T-cell (primary cell): ENCODE measurements at regions not wholly inside any gene's neighbourhood (a gene's known extent, or its start where the extent isn't known, plus 50 kb on each side); places are given as distances from the start of the nearest gene placed in this dataset.
"Not testable (repeated sequence)": the region's sequence is repeated elsewhere in the genome, so short reads cannot be mapped to it uniquely, and the experiment has no call there.

Source experiments
- ATAC-seq, 4 experiments: fragments of 200-7000 bp in 3 of 4; fragments of 150-1000 bp in 1 of 4; cut with Tn5 transposase; replicated peaks in 1 of 4; 1 replicate in 3 of 4; 2 replicates in 1 of 4; pipeline ENCODE4 v1.10.0; 2021; ENCODE audit warnings: moderate library complexity in 3 of 4, mild to moderate bottlenecking in 2 of 4, moderate number of reproducible peaks in 1 of 4
- CTCF ChIA-PET, 2 donors: fragments of 300-600 bp; sonication (Branson Sonifier 250); formaldehyde crosslinking; loops; one replicate each; lab custom pipeline; 2022; ENCODE audit warnings: antibody characterized with exemption in 2 of 2; lab: Charles Lee
- POLR2A ChIA-PET, 2 donors: fragments of 300-600 bp; sonication (Branson Sonifier 250); formaldehyde crosslinking; loops; one replicate each; lab custom pipeline; 2022; ENCODE audit warnings: antibody characterized with exemption in 2 of 2; lab: Charles Lee
- DNase-seq, 35 experiments: peaks; one replicate each; pipeline versions ENCODE4 v3.0.0 to v3.0.0-alpha.2; 2013 to 2023
- H3K27ac ChIP-seq: one replicate; pipeline ENCODE4 v1.5.1; 2013; ENCODE audit warnings: low read length
- H3K27me3 ChIP-seq, 2 experiments: replicated peaks in 1 of 2; 1 replicate in 1 of 2; 2 replicates in 1 of 2; pipeline versions ENCODE4 v1.6.1 to v1.7.0; 2013; ENCODE audit warnings: low read length in 1 of 2, mixed read lengths in 1 of 2; ENCODE audit not compliant: control insufficient read depth in 2 of 2, insufficient read depth in 2 of 2; ENCODE audit errors: extremely low read depth in 1 of 2
- H3K36me3 ChIP-seq, 2 donors: 1 replicate in 1 of 2; 2 replicates in 1 of 2; pipeline versions ENCODE4 v1.6.1 to v1.7.0; 2013; ENCODE audit warnings: low read length in 1 of 2; ENCODE audit not compliant: control insufficient read depth in 2 of 2, insufficient read depth in 1 of 2; ENCODE audit errors: extremely low read depth in 1 of 2
- H3K4me1 ChIP-seq, 2 experiments: 1 replicate in 1 of 2; 2 replicates in 1 of 2; pipeline versions ENCODE4 v1.6.1 to v1.7.0; 2013; ENCODE audit warnings: low read length in 2 of 2, mixed read lengths in 1 of 2; ENCODE audit not compliant: insufficient read depth in 2 of 2, control insufficient read depth in 1 of 2; ENCODE audit errors: extremely low read depth in 1 of 2
- H3K4me3 ChIP-seq, 2 donors: 1 replicate in 1 of 2; 2 replicates in 1 of 2; pipeline versions ENCODE4 v1.5.1 to v1.7.0; 2013; ENCODE audit warnings: mild to moderate bottlenecking in 2 of 2, low read length in 1 of 2, moderate library complexity in 1 of 2; ENCODE audit not compliant: control insufficient read depth in 1 of 2; ENCODE audit errors: extremely low read depth in 1 of 2
- H3K9me3 ChIP-seq: 2 replicates; pipeline ENCODE4 v1.7.0; 2013
- H3K27ac Mint-ChIP-seq, 2 donors: one replicate each; pipeline ENCODE4 v1.8.0; 2020 to 2021; ENCODE audit warnings: mild to moderate bottlenecking in 2 of 2, mixed read lengths in 2 of 2
- H3K27me3 Mint-ChIP-seq, 2 donors: one replicate each; pipeline ENCODE4 v1.8.0; 2021 to 2022; ENCODE audit warnings: mixed read lengths in 2 of 2
- H3K36me3 Mint-ChIP-seq: one replicate; pipeline ENCODE4 v1.8.0; 2021; ENCODE audit warnings: mixed read lengths
- H3K4me1 Mint-ChIP-seq, 3 donors: one replicate each; pipeline ENCODE4 v1.8.0; 2020 to 2022; ENCODE audit warnings: mixed read lengths in 3 of 3, mild to moderate bottlenecking in 1 of 3
- H3K4me3 Mint-ChIP-seq, 3 donors: one replicate each; pipeline ENCODE4 v1.8.0; 2020 to 2022; ENCODE audit warnings: mild to moderate bottlenecking in 3 of 3, mixed read lengths in 3 of 3, moderate library complexity in 3 of 3
- H3K9me3 Mint-ChIP-seq, 3 donors: one replicate each; pipeline ENCODE4 v1.8.0; 2020 to 2022; ENCODE audit warnings: mixed read lengths in 3 of 3
- WGBS: methylation state at CpG from one replicate; pipeline ENCODE4 v1.1.5; 2013; ENCODE audit warnings: missing lambda C conversion rate; ENCODE audit not compliant: insufficient coverage; 5-methylcytosine and 5-hydroxymethylcytosine counted together

GRCh38 chrX:46208225-46208854 is 336.9 kb downstream of the ZNF674 start:
- Mint-ChIP-seq H3K4me3 (no peak overlapping the region), H3K4me1 (peaks cover 7 to 21% (median 14%) of the 10 kb centered on the region in 3 donors), H3K27me3 (peaks cover 0 to 9% of the 10 kb centered on the region in 2 donors), H3K27ac (peak overlapping the region in 1 of 2 donors; percentile 25), H3K9me3 (no peaks in the 10 kb centered on the region), H3K36me3 (no peaks in the 10 kb centered on the region)
- H3K4me3 ChIP-seq = no peak overlapping the region
- peak in 1 of 35 experiments; percentile 1 for DNase-seq
- no peaks in the 10 kb centered on the region for H3K4me1 ChIP-seq
- WGBS = no CpG with 5 or more reads among the region's 2 CpGs
- H3K27ac ChIP-seq = no peak overlapping the region
- CTCF ChIA-PET = no interaction called here
- peak in 2 of 4 experiments; percentile 32 to 53 for ATAC-seq
- POLR2A ChIA-PET = no interaction called here
- H3K36me3 ChIP-seq = no peaks in the 10 kb centered on the region
- no peaks in the 10 kb centered on the region for H3K27me3 ChIP-seq
- H3K9me3 ChIP-seq = no peaks in the 10 kb centered on the region

GRCh38 chrX:46204721-46205422 is 340.3 kb downstream of the ZNF674 start:
- H3K36me3 Mint-ChIP-seq = no peaks in the 10 kb centered on the region
- CTCF ChIA-PET = no interaction called here
- POLR2A ChIA-PET = no interaction called here
- H3K27ac Mint-ChIP-seq = no peak overlapping the region
- H3K27ac ChIP-seq = no peak overlapping the region
- no peak for ATAC-seq
- peaks cover 12 to 26% (median 24%) of the 10 kb centered on the region in 3 donors for H3K4me1 Mint-ChIP-seq
- H3K9me3 Mint-ChIP-seq = no peaks in the 10 kb centered on the region
- H3K27me3 ChIP-seq = no peaks in the 10 kb centered on the region
- no peak overlapping the region for H3K4me3 Mint-ChIP-seq
- peaks cover 0 to 7% of the 10 kb centered on the region in 2 donors for H3K27me3 Mint-ChIP-seq
- no peaks in the 10 kb centered on the region for H3K36me3 ChIP-seq
- H3K9me3 ChIP-seq = no peaks in the 10 kb centered on the region
- no peak overlapping the region for H3K4me3 ChIP-seq
- no peak for DNase-seq
- WGBS = no CpG with 5 or more reads among the region's 1 CpG
- no peaks in the 10 kb centered on the region for H3K4me1 ChIP-seq

GRCh38 chrX:46202733-46203514 is 342.3 kb downstream of the ZNF674 start:
- DNase-seq (no peak), ATAC-seq (no peak)
- no peaks in the 10 kb centered on the region for H3K9me3 ChIP-seq
- no peak overlapping the region for H3K4me3 Mint-ChIP-seq
- WGBS = 54% methylated on average over 2 of the region's 10 CpGs
- peaks cover 4 to 16% (median 13%) of the 10 kb centered on the region in 3 donors for H3K4me1 Mint-ChIP-seq
- no peaks in the 10 kb centered on the region for H3K4me1 ChIP-seq
- H3K36me3 ChIP-seq = no peaks in the 10 kb centered on the region
- H3K27ac Mint-ChIP-seq = no peak overlapping the region
- H3K4me3 ChIP-seq = no peak overlapping the region
- POLR2A ChIA-PET = no interaction called here
- no peaks in the 10 kb centered on the region for H3K36me3 Mint-ChIP-seq
- H3K9me3 Mint-ChIP-seq = no peaks in the 10 kb centered on the region
- peaks cover 0 to 5% of the 10 kb centered on the region in 2 donors for H3K27me3 Mint-ChIP-seq
- CTCF ChIA-PET = no interaction called here
- H3K27me3 ChIP-seq = no peaks in the 10 kb centered on the region
- H3K27ac ChIP-seq = no peak overlapping the region

- Histone ChIP-seq H3K27me3 (no peaks in the 10 kb centered on the region), H3K4me1 (no peaks in the 10 kb centered on the region), H3K36me3 (no peaks in the 10 kb centered on the region), H3K27ac (no peak overlapping the region), H3K4me3 (no peak overlapping the region), H3K9me3 (no peaks in the 10 kb centered on the region)
- no peak overlapping the region for H3K4me3 Mint-ChIP-seq
- no peaks in the 10 kb centered on the region for H3K36me3 Mint-ChIP-seq
- ATAC-seq = no peak
- POLR2A ChIA-PET = no interaction called here
- CTCF ChIA-PET = no interaction called here
- H3K4me1 Mint-ChIP-seq = peaks cover 4 to 10% (median 9%) of the 10 kb centered on the region in 3 donors
- no CpG with 5 or more reads among the region's 1 CpG for whole genome bisulfite sequencing
- no peaks in the 10 kb centered on the region for H3K9me3 Mint-ChIP-seq
- H3K27ac Mint-ChIP-seq = no peak overlapping the region
- H3K27me3 Mint-ChIP-seq = peaks cover 0 to 5% of the 10 kb centered on the region in 2 donors
- DNase-seq = no peak
These were observed 344.8 kb downstream of the ZNF674 start for GRCh38 chrX:46200413-46200812.

GRCh38 chrX:46198858-46199257 is 346.4 kb downstream of the ZNF674 start:
- ChIA-PET CTCF (no interaction called here), POLR2A (no interaction called here)
- Histone ChIP-seq H3K4me3 (no peak overlapping the region), H3K36me3 (no peaks in the 10 kb centered on the region), H3K4me1 (no peaks in the 10 kb centered on the region), H3K27me3 (no peaks in the 10 kb centered on the region), H3K9me3 (no peaks in the 10 kb centered on the region), H3K27ac (no peak overlapping the region)
- peaks cover 0 to 5% (median 4%) of the 10 kb centered on the region in 3 donors for H3K9me3 Mint-ChIP-seq
- H3K36me3 Mint-ChIP-seq = no peaks in the 10 kb centered on the region
- no peak overlapping the region for H3K27ac Mint-ChIP-seq
- H3K4me1 Mint-ChIP-seq = peaks cover 4 to 10% (median 6%) of the 10 kb centered on the region in 3 donors
- no peak for ATAC-seq
- no CpG with 5 or more reads among the region's 1 CpG for WGBS
- no peak for DNase-seq
- H3K4me3 Mint-ChIP-seq = no peak overlapping the region
- H3K27me3 Mint-ChIP-seq = peaks cover 0 to 9% of the 10 kb centered on the region in 2 donors

GRCh38 chrX:46186811-46187106 is 358.5 kb downstream of the ZNF674 start:
- H3K27ac Mint-ChIP-seq, H3K4me1 Mint-ChIP-seq, H3K9me3 Mint-ChIP-seq, ATAC-seq, DNase-seq, H3K27me3 ChIP-seq, H3K4me1 ChIP-seq, POLR2A ChIA-PET, H3K4me3 ChIP-seq, H3K36me3 ChIP-seq, H3K27ac ChIP-seq, H3K4me3 Mint-ChIP-seq, H3K9me3 ChIP-seq, CTCF ChIA-PET, H3K36me3 Mint-ChIP-seq: not testable (repeated sequence)
- peaks cover 6 to 12% of the 10 kb centered on the region in 2 donors for H3K27me3 Mint-ChIP-seq
- WGBS = no CpG with 5 or more reads among the region's 2 CpGs
